RWPE2 (cell line): ENCODE measurements at regions not wholly inside any gene's neighbourhood (a gene's known extent, or its start where the extent isn't known, plus 50 kb on each side); places are given as distances from the start of the nearest gene placed in this dataset.

Experiments
- ATAC-seq: fragments of 200-7000 bp; cut with Tn5 transposase; 3 replicates; pipeline ENCODE4 v1.9.1; 2021; ENCODE audit warnings: low read depth
- DNase-seq: peaks from one replicate; pipeline ENCODE4 v3.0.0-alpha.2; 2020; ENCODE audit warnings: low spot score
- H3K27ac ChIP-seq: fragments of 450-650 bp; 2 replicates; pipeline ENCODE4 v1.5.1; 2017; ENCODE audit warnings: mild to moderate bottlenecking; ENCODE audit not compliant: poor library complexity, severe bottlenecking
- H3K27me3 ChIP-seq: fragments of 250-450 bp; sonication (Bioruptor Pico); 2 replicates; pipeline ENCODE4 v1.5.1; 2021; ENCODE audit warnings: mild to moderate bottlenecking, moderate library complexity; ENCODE audit not compliant: insufficient read depth, poor library complexity, severe bottlenecking
- H3K36me3 ChIP-seq: fragments of 250-450 bp; sonication (Bioruptor Pico); 2 replicates; pipeline ENCODE4 v1.5.1; 2020; ENCODE audit warnings: low read depth, mild to moderate bottlenecking, moderate library complexity
- H3K4me1 ChIP-seq: fragments of 250-450 bp; sonication (Bioruptor Pico); 2 replicates; pipeline ENCODE4 v1.5.1; 2021; ENCODE audit warnings: mild to moderate bottlenecking, moderate library complexity; ENCODE audit not compliant: insufficient read depth, poor library complexity, severe bottlenecking
- H3K4me3 ChIP-seq: fragments of 250-450 bp; sonication (Bioruptor Pico); 2 replicates; pipeline ENCODE4 v1.5.1; 2021; ENCODE audit warnings: mild to moderate bottlenecking, moderate library complexity; ENCODE audit not compliant: severe bottlenecking
- H3K9me3 ChIP-seq: fragments of 250-450 bp; sonication (Bioruptor Pico); 2 replicates; pipeline ENCODE4 v1.5.1; 2021; ENCODE audit warnings: mild to moderate bottlenecking, moderate library complexity; ENCODE audit not compliant: severe bottlenecking
- CTCF ChIP-seq: fragments of 450-650 bp; IDR thresholded peaks from one replicate; pipeline ENCODE4 v1.5.1; 2017; ENCODE audit warnings: mild to moderate bottlenecking, moderate library complexity; ENCODE audit not compliant: poor library complexity, severe bottlenecking

DNA sequence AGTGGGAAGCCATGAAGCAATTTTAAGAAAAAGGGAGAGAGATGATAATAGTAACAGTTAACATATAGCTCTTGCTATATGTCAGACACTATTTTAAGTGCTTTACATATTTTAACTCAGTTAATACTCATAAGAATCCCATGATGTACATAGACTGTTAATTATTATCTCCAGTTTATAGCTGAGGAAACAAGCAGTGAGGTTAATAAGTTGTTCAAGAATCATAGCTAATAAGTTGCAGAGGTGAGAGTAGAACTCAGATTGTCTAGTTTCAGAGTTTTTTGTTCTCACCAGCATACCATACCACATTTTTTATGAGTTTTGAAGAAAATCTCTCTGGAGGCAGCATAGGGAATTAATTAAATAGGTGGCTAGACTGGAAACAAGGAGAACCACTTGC is 144.6 kb upstream of the MMS22L start:
- no peaks in the 10 kb centered on the region for H3K9me3 ChIP-seq
- H3K27ac ChIP-seq, result no peak overlapping the region
- TF ChIP-seq CTCF, result no peak
- H3K36me3 ChIP-seq, result no peaks in the 10 kb centered on the region
- no peaks in the 10 kb centered on the region for H3K4me1 ChIP-seq
- peaks cover 11% of the 10 kb centered on the region for H3K27me3 ChIP-seq
- no peak overlapping the region for H3K4me3 ChIP-seq
- no peak for DNase-seq
- ATAC-seq, result no peak

- H3K36me3 ChIP-seq, result no peaks in the 10 kb centered on the region
- peak; percentile 77 for TF ChIP-seq CTCF
- no peak overlapping the region for H3K27ac ChIP-seq
- DNase-seq (no peak), ATAC-seq (peak; percentile 44; the same call in 1 of the 3 replicates)
- H3K4me1 ChIP-seq, result no peaks in the 10 kb centered on the region
- peaks cover 20% of the 10 kb centered on the region for H3K27me3 ChIP-seq
- no peaks in the 10 kb centered on the region for H3K9me3 ChIP-seq
- no peak overlapping the region for H3K4me3 ChIP-seq
These were observed 154.1 kb upstream of the MMS22L start for GRCh38 chr6:97437087-97437486.

GRCh38 chr6:97438011-97438671 is 155.1 kb upstream of the MMS22L start:
- no peak for DNase-seq

DNA sequence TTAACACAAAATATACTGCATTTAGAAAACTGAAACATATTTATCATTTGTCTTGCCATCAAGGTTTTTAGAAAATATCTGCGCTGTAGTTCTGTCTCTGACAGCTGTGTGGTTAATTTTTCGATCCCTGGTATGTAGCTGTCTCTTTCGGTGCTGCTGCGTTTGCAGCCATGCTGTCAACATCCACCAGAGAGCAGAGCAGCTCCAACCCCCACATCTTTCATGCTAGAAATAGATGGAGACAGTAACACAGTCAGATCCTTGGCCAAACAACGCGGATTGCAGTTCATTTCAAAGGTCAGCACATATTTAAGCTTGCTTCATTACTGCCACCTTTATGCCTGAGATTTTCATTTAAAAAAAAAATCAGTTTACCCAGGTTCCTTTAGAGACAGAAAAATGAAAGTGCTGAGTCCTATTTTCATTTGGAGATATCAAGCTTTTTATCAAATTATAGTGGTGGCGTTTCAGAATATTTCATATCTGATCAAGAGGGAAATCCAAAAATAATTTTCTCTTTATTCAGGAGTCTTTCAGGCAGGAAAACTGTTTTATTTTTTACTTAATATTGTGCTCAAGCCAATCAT is 157.7 kb upstream of the MMS22L start:
- peak; percentile 80 for ATAC-seq
- peak; percentile 29 for TF ChIP-seq CTCF
- no peak overlapping the region for H3K4me3 ChIP-seq
- H3K27me3 ChIP-seq, result peaks cover 10% of the 10 kb centered on the region
- H3K36me3 ChIP-seq, result no peaks in the 10 kb centered on the region
- H3K27ac ChIP-seq, result no peak overlapping the region
- no peaks in the 10 kb centered on the region for H3K9me3 ChIP-seq
- H3K4me1 ChIP-seq, result no peaks in the 10 kb centered on the region
- no peak for DNase-seq

More at GRCh38 chr6:97438011-97438671, 155.1 kb upstream of the MMS22L start:
- Histone ChIP-seq H3K36me3 (no peaks in the 10 kb centered on the region), H3K4me1 (no peaks in the 10 kb centered on the region), H3K4me3 (no peak overlapping the region), H3K27me3 (peaks cover 13% of the 10 kb centered on the region), H3K27ac (no peak overlapping the region), H3K9me3 (no peaks in the 10 kb centered on the region)
- TF ChIP-seq CTCF, result no peak
- ATAC-seq, result no peak
